ENCODE measurements at regions not wholly inside any gene's neighbourhood (a gene's known extent, or its start where the extent isn't known, plus 50 kb on each side); places are given as distances from the start of the nearest gene placed in this dataset.

DNA sequence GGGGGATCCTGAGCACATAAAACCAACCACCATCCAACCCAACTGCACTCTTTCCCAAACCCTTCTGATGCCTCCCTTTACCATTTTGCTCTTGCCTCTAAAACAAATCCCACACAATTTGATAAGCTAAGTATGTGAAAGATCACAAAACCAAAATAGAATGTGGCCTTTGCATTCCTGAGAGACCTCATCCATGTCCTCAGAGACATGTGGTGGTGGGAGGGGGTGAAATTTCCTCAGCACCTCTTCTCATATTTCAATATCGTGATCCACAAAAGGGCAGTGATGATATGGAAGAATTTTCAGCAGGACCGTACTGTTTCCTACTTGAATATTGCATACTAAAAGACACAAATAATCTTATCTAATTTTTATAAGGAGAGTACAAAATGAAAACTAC is 423.3 kb downstream of the TLE1 start:
- no peak for DNase-seq (ENCODE audit: low spot score)

DNA sequence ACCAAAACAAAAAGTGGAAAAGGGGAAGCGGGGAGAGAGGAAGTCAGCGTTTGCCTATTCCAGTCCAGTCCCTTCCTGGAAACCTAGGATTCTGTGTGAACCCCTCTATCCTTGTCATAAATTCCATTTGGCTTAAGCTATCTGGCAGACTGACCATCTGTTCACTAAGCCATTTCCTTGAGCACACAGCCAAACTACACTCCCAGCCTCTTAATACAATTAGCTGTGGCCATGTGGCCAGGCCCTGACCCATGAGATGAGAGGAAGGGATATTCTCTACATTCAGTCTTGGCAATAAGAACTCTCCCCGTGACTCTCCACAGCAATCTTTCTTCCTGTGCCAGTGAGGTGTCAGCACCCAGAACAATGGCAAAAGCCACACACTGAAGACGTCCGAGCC is 424.8 kb downstream of the TLE1 start:
- peak; percentile 89 for DNase-seq (ENCODE audit: low spot score)

DNA sequence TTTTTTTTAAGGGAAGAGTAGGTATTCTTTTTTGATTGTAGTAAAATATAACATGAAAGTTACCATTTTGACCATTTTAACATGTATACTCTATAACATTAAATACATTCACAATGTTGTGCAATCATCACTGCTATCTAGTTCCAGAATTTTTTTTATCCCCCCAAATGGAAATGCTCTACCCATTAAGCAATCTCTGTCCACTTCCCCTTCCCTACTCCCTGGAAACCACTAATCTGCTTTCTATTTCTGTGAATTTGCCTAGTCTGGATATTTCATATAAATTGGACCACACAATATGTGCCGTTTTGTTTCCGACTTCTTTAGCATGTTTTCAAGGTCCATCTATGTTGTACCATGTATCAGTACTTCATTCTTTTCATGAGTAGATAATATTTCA is 429.5 kb downstream of the TLE1 start:
- DNase-seq (ENCODE audit: low spot score), result no peak

DNA sequence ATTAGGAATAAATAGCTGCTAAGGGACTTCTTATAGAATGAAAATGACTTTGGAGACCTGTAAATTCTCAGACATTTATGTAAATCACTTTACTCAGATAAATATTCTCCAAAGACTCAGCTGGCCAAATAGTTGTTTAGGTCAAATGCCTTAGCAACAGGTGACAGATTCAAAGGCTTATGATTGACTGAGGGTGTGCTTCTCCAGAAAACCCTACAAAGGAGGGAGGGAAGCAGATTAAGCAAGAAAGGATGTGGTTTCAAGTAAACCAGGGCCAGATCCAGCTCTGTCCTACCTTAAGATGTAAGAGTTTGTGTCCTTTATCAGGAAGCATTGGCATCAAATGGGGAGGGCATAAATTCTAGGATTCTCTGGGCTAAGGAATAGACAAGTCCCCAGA is 433.0 kb downstream of the TLE1 start:
- DNase-seq (ENCODE audit: low spot score), result no peak

DNA sequence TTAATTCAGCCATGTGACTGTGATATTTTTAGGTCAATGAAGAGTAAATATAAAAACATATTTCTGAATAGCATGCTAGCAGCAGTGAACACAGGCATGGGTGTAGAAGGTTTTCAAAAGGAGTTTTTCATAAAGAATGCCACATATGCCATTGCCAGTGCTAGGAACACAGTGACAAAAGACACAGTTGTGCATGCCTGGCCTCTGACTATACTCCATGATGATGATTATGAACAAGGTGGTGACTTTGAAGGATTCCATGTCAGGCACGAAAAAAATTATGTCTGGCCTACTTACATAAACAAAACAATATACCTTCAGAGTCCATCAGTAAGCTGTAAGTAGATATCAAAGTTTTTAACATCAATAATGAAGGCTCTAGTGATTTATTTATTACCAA is 438.7 kb downstream of the TLE1 start:
- DNase-seq (ENCODE audit: low spot score), result no peak

DNA sequence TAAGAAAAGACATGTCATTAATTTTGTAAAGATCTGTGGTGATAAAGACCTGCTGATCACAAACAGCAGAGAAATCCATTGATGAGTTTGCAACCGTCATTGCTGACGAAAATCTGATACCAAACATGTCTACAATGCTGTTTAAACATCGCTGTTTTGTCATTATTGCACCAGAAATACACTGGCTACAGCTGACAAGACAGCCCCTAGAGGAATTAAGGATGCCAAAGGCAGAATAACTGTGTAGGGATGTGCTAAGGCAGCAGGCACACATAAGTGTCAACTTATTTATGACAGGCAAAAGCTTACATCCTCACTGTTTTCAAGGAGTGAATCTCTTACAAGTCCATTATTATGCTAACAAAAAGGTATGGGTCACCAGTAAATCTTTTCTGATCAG is 439.3 kb downstream of the TLE1 start:
- DNase-seq (ENCODE audit: low spot score), result no peak

DNA sequence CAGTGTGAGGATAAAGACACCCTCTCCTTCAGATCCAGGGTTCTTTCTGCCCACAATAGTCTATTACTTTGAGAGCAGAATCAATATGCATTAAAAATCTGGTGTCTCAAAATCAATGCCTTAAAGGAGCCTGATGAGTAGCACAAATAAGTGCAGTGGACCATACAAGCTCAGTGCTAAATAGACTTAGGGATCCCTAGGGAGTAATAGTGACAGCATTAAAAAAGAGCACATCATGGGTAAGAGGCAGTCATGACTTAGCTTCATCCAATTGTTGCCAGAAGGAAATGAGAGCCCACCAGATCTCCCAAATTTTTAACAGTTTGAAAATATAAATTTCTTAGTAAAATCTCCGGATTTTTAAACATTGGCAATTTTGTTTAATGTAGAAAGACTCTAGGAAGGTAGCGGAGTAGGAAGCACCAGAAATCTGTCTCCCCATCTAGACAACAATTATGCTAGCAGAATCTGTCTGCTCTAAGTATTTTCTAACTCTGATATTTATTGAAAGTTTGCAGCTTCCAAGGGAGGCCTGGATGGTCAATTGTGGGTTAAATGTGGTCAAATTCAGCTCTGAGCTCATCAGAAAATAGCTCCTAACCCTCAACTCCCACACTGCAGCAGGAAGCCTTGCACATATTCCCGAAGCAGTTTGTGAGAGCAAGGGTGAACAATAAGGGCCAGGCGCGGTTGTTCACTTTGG is 443.9 kb downstream of the TLE1 start:
- no peak for DNase-seq (ENCODE audit: low spot score)

DNA sequence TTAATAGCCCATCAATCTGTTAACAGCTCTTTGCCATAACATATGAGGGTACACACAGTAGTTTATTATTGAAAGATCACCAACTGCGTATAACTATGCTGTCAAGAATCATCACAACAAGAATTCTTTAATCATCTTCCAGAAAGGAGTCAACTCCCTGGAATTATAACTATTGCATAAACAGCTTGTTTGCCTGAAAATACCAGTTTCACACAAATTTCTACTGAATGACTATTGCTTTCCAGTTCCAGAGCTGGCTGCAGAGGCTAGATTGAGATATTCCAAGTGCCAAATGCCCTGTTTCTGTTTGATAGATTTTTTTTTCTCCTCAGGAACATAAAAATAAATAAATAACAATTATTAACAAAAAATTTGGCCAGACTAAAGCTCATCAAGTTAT is 444.7 kb downstream of the TLE1 start:
- no peak for DNase-seq (ENCODE audit: low spot score)

DNA sequence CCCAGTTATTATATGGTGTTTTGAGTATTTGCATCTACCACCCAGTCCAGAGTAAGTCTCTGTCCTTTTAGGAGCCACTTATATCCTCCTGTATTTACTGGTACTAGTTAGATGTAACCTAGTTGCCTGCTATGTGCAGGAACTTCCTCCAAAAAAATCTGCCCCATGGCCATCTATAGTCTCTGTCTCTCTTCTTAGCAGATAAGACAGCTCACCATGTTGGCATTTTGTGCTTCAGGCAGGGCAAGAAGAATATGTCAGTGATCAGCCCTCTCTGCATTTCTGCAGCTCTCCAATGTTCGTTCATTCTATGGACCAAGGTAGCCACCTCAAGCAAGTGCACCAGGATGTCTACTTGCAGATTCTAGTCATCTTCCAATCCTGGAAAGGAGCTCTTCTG is 446.5 kb downstream of the TLE1 start:
- no peak for DNase-seq (ENCODE audit: low spot score)

DNA sequence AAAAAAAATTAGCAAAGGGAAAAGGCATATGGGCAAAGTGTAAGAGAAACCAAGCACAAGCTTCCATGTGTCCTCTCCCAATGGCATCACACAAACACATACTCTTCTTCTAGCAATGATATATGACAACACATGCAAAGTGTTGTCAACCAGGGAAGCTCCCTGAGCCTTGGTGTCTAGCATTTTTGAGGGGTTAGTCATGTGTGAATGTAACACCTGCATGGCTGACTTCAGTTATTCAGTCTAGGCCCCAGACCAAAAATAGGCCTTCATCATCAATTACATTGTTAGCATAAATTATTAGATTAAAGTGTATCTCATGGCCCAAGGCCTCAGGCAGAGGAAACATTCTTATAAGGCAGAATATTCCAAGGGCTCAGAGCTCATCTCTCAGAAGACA is 450.0 kb downstream of the TLE1 start:
- no peak for DNase-seq (ENCODE audit: low spot score)

DNA sequence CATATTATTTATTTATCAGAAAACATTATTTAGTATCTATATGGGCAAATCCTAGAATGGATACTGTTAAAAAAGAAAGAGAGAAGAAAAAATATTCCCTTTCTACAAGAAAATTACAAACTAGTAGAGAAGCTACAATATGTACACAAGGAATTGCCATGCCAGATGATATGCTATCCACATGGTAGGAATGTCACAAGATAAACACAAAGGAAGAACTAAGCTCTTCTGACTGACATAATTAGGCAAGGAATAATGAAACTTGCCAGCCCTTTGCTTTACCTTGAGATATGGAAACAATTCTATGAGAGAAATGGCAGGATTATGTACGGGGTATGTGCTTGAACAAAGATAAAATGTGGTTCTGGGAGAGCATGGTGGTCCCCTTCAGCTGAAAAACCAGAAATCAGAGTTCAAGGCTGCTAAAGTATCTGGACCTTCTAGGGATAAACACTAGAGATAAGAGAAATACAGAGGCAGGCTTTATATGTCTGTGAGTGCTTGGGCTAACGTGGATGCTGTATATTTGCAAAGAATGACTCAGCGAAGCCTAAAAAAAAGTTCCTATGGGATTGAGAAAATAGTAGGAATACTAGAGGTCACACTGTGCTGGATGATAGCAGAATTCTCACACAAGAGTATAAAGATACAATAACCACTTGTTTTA is 451.6 kb downstream of the TLE1 start:
- DNase-seq (ENCODE audit: low spot score), result no peak

DNA sequence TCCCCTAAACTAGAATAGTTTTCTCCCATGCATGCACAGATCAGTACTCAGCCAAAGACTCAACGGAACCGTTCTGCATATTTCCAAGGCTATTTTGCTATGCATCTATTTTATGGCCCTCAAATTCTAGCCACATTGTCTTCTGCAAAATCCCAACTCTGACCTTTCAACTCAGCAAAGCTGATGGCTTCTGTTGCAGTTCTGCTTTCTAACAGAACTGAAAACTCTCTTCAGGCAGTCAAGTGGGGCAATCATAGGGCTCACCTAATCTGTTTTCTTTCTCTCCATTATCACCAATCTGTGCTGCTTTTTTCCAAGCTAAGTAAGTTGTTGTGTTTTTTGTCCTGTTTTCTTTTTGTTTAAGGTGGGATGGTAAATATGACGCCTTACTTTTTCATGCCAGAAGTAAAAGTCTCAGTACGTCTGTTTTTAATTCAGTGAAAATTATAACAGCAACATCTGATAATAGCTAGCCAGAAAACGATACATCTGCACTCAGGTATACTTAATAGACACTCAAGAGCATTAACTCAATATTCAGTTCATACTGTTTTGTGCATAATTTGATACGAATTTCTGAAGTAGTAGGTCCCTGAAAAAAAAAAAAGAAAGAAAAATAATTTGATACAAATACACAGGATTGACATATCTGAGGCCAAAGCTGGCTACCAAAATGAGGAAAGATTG is 454.3 kb downstream of the TLE1 start:
- DNase-seq (ENCODE audit: low spot score), result peak; percentile 21

DNA sequence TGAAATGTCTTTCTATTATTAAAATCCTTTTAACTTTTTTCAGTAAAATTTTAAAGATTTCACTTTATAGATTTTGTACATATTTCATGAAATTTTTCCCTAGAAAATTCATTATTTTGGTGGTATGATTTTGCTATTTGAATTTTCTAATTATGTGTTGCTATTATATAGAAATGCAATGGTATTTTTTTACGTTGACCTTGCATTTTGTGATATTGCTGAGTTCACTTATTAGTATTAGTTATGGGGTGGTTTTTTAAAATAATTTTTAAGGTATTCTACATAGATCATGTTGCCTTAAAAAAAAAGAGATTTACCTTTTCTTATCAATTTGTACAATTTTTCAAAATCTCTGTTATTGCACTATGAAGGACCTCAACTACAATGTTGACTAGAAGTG is 458.3 kb downstream of the TLE1 start:
- DNase-seq (ENCODE audit: low spot score), result no peak

DNA sequence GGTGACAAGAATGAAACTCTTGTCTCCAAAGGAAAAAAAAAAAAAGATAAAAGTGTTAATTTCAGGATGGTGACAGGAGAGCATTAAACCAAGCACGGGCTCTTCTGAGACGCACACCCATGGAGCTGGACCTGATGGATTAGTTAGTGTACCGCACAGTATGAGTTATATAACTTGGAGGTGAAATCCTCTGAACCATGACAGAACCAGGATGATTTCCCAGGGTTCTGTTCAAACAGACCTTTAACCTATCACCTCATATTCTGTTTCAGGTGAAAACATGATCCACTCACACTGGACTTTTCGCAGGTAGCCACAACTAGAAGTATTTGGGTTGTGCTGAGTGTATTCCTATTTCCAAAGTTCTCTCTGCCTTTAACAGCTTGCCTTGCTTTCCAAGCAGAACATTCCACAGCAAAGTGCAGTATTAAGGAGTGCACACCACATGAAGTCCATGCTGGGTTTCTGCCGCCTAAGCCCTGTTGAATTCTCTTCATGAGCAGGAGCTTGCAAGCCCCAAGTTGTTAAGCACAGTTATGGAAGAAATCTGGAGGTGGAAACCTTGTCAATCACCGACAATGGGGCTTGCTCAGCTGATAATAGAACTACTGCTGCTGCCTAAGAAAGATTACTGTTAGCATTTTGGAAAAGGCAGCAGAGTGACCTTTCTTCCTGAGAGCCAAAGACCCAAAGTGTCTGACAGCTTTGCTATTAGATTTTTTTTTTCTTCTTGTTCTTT is 461.7 kb downstream of the TLE1 start:
- no peak for DNase-seq (ENCODE audit: low spot score)

DNA sequence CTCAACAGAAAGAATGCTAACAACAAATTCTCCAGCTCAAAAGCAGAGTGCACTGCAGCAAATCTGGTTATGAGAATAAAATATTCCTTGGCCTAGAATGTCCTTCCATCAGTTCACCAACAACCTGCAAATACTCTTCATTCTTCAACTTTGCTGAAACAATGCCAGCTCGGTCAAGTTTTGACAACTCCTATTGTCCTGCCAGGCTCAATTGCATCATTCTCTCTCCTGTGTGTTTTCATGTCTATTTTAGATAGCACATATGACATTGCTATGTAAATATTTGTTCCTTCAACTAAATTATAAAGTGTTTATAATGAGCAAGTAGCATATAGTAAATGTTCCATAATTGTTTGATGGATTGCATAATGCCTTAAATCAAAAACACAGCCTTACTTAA is 463.8 kb downstream of the TLE1 start:
- no peak for DNase-seq (ENCODE audit: low spot score)

DNA sequence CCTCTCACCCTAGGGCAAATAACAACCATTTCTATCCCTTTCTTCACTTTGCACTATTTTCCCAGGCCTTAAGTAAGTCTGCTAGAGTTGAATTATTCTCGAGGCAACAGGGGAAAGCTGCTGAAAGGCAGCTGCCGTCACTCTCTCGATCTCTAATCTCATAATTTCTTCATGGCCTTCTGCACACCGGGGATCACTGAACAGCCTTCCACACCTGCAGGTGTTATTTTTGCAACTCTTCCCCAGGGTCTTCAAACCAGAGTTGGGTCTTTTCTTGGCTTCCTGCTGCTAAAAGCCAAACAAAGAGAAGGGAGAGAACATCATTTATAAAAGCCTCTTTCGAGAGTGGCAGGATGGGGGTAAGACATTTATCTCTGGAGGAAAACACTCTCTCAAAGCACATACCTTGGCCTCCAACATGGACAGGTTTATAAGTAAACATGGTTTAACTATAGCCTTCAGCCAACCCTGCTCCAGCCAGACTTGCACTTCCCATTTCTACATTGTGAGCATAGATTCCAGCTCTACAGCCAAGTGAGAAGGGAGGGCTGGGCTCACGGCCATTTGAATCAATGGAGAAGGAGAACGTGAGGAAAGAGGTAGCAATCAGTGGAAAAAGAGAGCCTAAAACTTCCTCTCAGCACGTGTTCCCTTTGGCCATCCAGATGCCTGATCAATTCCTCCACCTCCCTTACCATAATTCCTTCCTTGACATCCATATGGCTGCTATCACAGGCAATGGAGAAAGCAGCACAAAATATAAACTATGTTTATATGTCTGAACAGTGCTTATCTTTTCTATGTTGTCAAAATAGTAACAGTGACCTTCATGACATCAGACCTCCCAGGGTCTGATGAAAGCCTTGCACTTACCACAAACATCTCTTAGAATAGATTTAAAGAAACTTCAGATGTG is 464.9 kb downstream of the TLE1 start:
- DNase-seq (ENCODE audit: low spot score), result no peak

DNA sequence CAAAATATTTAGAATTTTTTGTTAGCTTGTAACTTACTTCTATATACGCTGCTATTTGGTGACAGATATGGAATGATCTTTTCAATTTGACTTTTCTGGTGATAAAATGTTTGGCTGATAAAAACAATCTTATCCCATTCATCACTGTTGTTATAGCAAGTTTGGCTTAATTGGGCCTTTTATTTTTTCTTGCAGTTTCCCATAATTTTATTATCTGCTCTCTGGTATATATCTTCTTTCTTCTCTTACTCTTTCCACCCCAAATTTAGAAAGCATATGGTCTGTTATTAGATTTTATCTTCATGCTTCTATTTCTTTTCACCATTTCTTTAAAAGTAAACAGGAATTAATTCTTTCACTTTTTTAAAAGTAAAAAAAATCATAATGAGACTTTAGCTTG is 474.4 kb downstream of the TLE1 start:
- DNase-seq (ENCODE audit: low spot score), result peak; percentile 83

DNA sequence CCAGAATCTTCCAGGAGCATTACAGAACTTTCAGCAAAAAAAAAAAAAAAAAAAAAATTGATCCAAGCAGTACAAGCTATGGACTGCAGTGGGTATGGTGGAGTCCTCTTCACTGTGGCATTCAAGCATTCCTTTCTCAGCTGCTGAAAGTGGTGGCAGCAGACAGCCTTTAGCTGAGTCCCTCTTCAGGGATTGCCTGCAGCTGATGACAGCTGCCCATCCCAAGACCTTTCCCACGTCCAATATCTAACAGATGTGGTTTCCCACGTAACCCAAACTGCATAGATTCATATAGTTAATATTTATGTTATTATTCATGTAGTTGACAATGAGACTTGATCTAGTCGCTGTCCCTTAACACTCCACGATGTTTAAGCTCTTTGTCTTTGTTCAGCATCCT is 475.9 kb downstream of the TLE1 start:
- DNase-seq (ENCODE audit: low spot score), result no peak

DNA sequence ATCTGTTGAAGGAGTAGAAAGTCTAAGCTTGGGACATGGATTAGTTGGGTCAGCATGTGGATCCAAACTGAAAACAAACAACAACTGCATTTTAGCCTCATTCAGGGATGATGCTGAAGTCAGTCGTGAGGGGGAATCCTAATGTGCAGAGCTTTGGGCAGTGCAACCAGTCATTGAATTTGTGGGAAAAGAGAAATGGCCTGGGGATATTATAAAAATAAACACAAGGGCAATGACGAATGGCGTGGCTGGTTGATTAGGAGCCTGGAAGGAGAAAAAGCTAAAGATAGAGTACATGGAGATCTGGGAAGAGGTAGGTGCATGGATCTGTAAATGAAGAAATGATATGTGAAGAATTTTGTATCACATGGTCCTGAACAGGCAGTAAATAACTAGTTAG is 477.6 kb downstream of the TLE1 start:
- no peak for DNase-seq (ENCODE audit: low spot score)

DNA sequence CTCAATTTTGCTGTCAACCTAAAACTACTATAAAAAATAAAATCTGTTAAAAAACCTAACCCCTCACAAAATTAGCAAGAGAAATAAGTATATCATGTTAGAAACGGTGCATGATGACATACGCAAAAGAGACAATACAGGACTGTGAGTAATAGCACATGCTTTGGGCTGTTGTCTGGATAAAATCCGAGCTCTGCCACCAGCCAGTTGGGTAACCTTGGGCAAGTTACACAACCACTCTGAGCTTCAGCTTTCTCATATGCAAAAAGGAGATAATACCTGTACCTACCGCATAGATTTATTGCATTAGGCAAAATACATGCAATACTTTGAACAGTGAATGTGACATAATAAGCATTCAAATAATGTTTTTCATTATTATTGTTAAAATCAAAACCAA is 481.7 kb downstream of the TLE1 start:
- DNase-seq (ENCODE audit: low spot score), result no peak

DNA sequence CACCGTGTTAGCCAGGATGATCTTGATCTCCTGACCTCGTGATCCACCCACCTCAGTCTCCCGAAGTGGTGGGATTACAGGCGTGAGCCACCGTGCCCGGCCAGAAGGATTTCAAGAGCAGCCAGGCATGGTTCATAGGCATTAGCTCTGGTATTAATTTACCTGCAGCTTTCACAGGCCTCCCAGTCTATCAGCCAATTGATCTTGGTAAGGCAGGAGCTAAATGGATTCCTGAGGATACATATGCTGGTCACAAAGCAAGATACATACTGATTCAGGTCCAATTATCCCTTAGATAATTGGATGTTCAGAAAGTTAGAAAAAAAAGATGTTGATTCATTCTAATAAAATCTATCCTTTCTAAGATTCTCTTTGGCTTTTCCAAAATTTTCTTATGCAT is 487.1 kb downstream of the TLE1 start:
- DNase-seq (ENCODE audit: low spot score), result peak; percentile 64
